ENCODE measurements at regions not wholly inside any gene's neighbourhood (a gene's known extent, or its start where the extent isn't known, plus 50 kb on each side); places are given as distances from the start of the nearest gene placed in this dataset.
A peak's percentile ranks its signal among the peaks of the same experiment; 100 is the strongest.

DNA sequence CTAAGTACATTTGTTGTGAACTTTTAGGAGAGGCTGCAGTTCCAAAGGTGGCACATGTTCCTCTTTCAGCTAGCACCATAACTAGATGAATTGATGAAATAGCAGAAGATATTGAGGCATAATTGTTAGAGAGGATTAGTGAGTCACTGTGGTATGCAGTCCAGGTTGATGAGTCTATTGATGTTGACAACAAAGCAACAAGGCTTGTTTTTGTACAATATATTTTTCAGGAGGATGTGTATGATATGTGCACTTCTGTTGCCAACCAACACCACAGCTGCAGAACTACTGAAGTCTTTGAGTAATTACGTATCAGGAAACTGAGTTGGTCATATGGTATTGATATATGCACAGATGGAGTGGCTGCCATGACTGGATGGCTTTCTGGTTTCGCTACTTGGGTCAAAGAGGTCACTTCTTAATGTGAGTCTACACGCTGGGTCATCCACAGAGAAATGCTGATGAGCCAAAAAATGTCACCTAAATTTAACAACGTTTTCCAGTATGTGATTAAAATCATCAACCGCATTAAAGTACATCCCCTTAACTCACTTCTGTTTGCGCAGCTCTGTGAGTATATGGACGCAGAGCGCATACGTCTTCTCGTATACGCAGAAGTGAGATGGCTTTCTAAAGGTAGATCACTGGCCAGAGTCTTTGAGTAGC lies 261.3 kb upstream of the ANO5 start:
- DNase-seq (ENCODE audit: low read depth): no peak
- no peak overlapping the region for H3K4me3 ChIP-seq (ENCODE audit: low read depth, low read length)
- no peak for TF ChIP-seq CTCF (IDR thresholded peaks at IDR 0.05; ENCODE audit: insufficient read depth, low read depth, low read length, missing control alignments)

DNA sequence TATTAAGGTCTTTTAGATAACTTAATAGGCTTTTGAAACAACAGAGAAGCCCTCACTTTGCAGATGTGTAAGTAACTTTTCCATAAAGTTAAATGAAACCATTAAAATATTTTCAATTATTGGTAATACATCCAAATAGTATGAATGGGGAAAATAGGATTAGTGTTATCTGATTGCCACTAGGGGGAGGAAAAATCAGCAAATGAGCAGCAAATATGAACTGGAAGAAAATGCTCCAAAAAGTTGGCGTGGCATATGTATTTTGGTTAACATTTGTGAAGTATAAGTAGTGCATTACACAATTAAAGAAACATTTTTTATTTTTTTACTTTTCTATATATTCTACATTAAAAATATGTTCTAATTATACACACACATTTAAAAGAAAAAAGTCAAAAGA lies 259.8 kb upstream of the ANO5 start:
- no peak for TF ChIP-seq CTCF (IDR thresholded peaks at IDR 0.05; ENCODE audit: insufficient read depth, low read depth, low read length, missing control alignments)
- peak; percentile 1 for DNase-seq (ENCODE audit: low read depth)
- no peak overlapping the region for H3K4me3 ChIP-seq (ENCODE audit: low read depth, low read length)

GRCh38 chr11:21944577-21944976 lies 248.3 kb upstream of the ANO5 start:
- TF ChIP-seq CTCF (IDR thresholded peaks at IDR 0.05; ENCODE audit: insufficient read depth, low read depth, low read length, missing control alignments): no peak
- no peak overlapping the region for H3K4me3 ChIP-seq (ENCODE audit: low read depth, low read length)
- DNase-seq (ENCODE audit: low read depth): no peak

DNA sequence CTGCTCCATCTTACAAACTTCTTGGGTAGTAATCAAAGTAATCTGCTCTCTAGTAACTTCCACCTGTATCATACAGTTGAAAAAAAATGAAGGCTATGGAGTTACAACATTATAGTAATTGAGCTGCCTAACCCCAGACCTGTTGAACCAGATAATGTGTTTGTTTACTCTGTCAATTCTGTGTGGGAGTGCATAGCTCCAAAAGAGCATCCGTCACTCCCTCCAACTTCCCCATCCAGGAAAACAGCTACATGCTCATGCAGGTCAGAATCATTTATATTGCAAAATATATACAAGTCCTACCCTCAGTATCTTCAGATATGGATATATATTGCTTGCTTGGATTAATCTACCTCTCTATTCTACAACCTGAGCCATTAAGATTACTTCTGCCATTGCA lies 244.0 kb upstream of the ANO5 start:
- no peak for DNase-seq (ENCODE audit: low read depth)
- no peak overlapping the region for H3K4me3 ChIP-seq (ENCODE audit: low read depth, low read length)
- TF ChIP-seq CTCF (IDR thresholded peaks at IDR 0.05; ENCODE audit: insufficient read depth, low read depth, low read length, missing control alignments): no peak

GRCh38 chr11:21949763-21950413 lies 243.0 kb upstream of the ANO5 start:
- no peak for TF ChIP-seq CTCF (IDR thresholded peaks at IDR 0.05; ENCODE audit: insufficient read depth, low read depth, low read length, missing control alignments)
- DNase-seq (ENCODE audit: low read depth): no peak
- no peak overlapping the region for H3K4me3 ChIP-seq (ENCODE audit: low read depth, low read length)

GRCh38 chr11:21963013-21963412 lies 229.9 kb upstream of the ANO5 start:
- DNase-seq (ENCODE audit: low read depth): no peak
- no peak for TF ChIP-seq CTCF (IDR thresholded peaks at IDR 0.05; ENCODE audit: insufficient read depth, low read depth, low read length, missing control alignments)

GRCh38 chr11:21965221-21965620 lies 227.7 kb upstream of the ANO5 start:
- no peak overlapping the region for H3K4me3 ChIP-seq (ENCODE audit: low read depth, low read length)
- no peak for TF ChIP-seq CTCF (IDR thresholded peaks at IDR 0.05; ENCODE audit: insufficient read depth, low read depth, low read length, missing control alignments)
- no peak for DNase-seq (ENCODE audit: low read depth)

More at GRCh38 chr11:21963013-21963412, 229.9 kb upstream of the ANO5 start:
- no peak overlapping the region for H3K4me3 ChIP-seq (ENCODE audit: low read depth, low read length)

All from GM12865 (cell line).